Panc1 (cell line): ENCODE measurements at regions not wholly inside any gene's neighbourhood (a gene's known extent, or its start where the extent isn't known, plus 50 kb on each side); places are given as distances from the start of the nearest gene placed in this dataset.

Experiments used
- CTCF ChIP-seq: fragments of 450-650 bp; IDR thresholded peaks from 2 replicates; pipeline ENCODE4 v1.5.1; 2017; ENCODE audit warnings: mild to moderate bottlenecking
- REST ChIP-seq, 2 experiments: IDR thresholded peaks; 2 replicates each; pipeline ENCODE4 v1.6.1; 2011 to 2012; ENCODE audit warnings: low read depth in 2 of 2, control low read depth in 1 of 2, low read length in 1 of 2, mild to moderate bottlenecking in 1 of 2, moderate library complexity in 1 of 2; ENCODE audit not compliant: insufficient read depth in 1 of 2
- SIN3A ChIP-seq: IDR thresholded peaks from 2 replicates; pipeline ENCODE4 v1.6.1; 2012; ENCODE audit warnings: low read depth, mild to moderate bottlenecking, low read length, moderate library complexity, borderline replicate concordance; ENCODE audit not compliant: insufficient read depth

- TF ChIP-seq CTCF: no peak
- TF ChIP-seq SIN3A: no peak
- TF ChIP-seq REST (IDR thresholded peaks at IDR 0.05; ENCODE audit: insufficient read depth in 1 of 2, low read depth in 2 of 2, low read length in 1 of 2): no peak
Observed at GRCh38 chr10:61847640-61848039, 53.9 kb upstream of the ARID5B start.
